NCI-H2196 treated with DMSO at 0.1 percent for 48 hours (cell line): ENCODE measurements at regions not wholly inside any gene's neighbourhood (a gene's known extent, or its start where the extent isn't known, plus 50 kb on each side); places are given as distances from the start of the nearest gene placed in this dataset.
"Not testable (repeated sequence)": the region's sequence is repeated elsewhere in the genome, so short reads cannot be mapped to it uniquely, and the experiment has no call there.

ENCODE experiments used
- DNase-seq: peaks from one replicate; lab custom pipeline; 2025; ENCODE audit not compliant: unreplicated experiment; lab: John Stamatoyannopoulos, UW

DNA sequence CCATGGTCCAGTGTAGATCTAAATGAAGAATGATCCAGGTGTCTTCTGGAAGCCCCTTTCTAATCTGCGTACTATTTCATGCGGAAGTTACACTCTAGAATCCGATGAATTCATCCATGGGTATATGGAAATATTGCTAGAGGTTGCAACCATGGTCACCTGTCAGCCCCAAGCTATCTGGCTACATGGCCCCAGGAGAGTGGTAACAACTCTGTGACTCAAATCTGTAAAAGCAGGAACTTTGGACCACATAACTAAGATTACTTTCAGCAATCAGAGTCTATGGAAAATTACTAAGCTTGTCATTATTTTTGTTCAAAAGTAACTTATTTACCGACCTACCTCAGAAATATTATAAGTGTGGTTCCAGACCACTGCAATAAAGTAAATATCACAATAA, 150.6 kb upstream of the MED14 start:
- DNase-seq = no peak

DNA sequence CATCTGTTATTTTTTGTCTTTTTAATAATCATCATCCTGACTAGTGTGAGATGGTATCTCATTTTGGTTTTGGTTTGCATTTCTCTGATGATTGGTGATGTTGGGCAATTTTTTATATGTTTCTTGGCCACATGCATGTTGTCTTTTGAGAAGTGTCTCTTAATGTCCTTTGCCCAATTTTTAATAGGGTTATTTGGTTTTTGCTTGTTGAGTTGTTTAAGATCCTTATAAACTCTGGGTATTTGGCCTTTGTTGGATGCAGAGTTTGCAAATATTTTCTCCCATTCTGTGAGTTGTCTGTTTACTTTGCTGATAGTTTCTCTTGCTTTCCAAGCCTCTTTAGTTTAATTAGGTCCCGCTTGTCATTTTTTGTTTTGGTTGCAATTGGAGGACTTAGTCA, 152.1 kb upstream of the MED14 start:
- DNase-seq = no peak

DNA sequence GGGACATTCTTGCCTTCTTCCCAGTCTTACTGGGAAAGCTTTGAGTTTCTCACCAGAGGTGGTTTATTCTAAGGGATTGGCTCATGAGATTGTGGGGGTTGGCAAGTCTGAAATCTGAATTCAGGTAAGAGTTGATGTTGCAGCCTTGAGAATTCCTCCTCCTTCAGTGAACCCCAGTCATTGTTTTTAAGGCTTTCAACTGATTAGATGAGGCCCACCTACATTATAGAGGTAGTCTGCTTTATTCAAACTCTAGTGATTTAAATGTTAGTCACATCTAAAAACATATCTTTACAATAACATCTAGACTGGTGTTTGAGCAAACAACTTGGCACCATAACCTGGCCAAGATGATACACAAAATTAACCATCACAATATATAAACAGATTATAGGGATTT, 156.5 kb upstream of the MED14 start:
- no peak for DNase-seq

DNA sequence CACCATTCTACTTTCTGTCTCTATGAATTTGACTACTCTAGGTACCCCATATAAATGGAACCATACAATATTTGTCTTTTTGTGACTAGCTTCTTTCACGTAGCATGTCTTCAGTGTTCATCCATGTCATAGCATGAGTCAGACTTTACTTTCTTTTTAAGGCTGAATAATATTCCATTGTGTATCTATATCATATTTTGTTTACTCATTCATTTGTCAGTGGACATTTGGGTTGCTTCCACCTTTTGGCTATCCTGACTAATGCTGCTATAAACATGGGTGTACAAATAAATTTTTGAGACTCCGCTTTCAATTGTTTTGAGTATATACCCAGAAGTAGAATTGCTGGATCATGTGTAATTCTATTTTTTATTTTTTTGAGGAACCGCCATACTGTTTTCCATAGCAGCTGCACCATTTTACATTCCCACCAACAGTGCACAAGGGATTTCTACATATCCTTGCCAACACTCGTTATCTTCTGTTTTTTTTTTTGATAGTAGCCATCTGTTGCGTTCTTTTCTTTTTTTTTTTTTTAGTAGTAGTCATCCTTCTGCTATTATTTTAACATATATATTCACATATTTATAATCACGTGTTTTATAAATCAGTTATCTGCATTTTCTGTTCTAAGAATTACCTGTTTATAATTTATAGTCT, 158.0 kb upstream of the MED14 start:
- DNase-seq = no peak

DNA sequence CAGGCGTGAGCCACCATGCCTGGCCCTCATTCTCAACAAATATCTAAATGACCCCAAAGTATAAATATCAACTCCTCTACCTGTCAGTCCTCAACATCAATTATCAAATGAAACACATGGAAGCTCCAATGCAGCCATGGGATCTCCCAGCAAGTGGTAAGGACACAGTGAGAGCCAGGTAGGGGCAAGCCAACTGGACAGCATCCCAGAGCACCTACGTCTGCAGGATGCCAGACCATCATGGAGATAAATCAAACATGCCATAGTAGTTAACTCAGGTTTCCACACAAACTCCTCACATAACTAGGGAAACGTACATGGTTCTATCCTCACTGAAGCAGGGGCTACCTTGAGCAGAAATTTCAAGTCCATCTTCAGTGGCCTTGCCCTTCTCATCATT, 159.9 kb upstream of the MED14 start:
- no peak for DNase-seq

DNA sequence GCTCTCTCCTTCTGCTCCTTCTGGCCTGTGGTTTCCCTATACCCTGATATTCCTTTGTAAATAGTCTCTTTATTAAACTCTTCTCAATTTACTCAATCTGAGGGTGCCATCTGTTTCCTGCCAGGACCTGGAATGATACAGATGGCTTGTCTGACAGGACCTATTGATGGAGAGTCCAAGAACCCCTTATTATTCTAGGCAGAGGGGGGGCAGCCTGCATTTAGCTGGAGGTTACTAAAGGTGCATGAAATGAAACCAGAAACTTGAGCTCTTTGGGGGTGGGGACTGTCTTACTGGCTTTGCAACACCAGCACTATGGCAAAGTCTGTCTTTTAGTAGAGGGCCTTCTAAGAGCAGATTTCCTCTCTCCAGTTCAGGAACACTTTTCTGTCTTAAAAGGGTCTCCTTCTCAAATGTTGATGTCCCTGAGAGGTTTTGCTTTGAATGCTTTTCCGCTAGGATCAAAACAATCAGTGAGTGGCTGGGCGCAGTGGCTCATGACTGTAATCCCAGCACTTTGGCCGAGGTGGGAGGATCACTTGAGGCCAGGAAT, 162.5 kb upstream of the MED14 start:
- DNase-seq = no peak

DNA sequence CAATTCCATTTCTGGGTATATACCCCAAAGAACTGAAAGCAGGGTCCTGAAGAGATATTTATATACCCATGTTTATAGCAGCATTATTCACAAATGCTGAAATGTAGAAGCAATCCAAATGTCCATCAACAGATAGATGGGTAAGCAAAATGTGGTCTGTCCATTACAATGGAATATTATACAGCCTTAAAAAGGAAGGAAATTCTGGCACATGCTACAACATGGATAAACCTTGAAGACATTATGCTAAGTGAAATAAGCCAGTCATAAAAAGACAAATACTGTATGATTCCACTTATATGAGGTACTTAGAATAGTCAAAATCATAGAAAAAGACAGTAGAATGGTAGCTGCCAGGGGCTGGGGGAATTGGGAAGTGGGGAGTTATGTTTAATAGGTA, 169.4 kb upstream of the MED14 start:
- not testable (repeated sequence) for DNase-seq

DNA sequence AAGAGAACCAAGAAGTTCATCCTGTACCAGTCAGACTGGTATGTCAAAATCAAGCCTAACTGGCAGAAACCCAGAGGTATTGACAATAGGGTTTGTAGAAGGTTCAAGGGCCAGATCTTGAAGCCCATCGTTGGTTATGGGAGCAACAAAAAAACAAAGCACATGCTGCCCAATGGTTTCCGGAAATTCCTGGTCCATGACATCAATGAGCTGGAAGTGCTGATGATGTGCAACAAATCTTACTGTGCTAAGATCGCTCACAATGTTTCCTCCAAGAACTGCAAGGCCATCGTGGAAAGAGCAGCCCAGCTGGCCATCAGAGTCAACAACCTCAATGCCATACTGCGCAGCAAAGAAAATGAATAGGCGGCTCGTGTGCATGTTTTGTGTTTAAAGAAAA, 172.7 kb upstream of the MED14 start:
- no peak for DNase-seq

DNA sequence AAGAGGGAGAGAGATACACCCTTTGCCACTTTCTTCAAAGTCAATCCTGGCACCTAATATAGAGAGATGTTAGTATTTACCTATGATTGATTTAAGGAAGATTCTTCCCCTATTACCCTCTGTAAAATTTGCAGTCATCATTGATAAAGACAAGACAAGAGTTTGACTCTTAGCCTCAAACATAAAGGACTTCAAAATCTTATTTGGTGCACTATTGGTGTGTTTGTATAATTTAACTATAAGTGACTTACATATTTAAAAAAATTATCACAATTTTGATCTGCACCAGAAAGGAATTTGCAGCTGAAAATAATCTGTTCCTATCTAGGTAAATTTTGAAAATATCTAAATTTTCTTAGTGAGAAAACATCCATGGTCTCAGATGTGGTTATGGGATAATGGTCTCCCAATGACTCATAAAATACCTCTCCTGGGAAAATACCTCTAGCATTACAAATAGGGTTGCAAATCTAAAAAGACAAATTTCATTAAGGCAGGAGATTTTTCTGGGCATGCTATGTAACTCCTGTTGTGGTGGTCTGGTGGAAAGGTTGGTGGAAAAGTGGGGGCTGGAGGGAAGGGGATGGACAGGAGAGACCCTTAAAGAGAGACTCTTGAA, 173.6 kb upstream of the MED14 start:
- no peak for DNase-seq

DNA sequence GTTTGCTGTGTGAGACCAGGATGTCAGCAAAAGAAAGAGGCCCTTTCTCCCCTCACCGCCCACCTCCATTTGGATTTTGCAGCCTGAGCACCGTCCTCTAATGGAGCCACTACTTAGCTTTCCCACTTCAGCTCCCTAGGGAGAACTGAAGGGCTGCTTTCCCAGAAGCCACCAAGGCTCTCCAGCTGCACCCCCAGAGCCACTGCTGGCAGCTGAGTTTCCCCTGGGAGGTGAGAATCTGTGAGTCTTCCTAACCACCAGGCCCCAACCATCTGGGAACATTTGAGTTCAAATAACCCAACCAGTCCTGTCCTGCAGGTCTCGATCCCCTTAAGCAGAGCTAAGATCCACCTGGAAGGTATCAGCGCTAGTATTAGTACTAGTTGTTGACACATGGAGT, 173.1 kb upstream of the USP9X start:
- DNase-seq = no peak

DNA sequence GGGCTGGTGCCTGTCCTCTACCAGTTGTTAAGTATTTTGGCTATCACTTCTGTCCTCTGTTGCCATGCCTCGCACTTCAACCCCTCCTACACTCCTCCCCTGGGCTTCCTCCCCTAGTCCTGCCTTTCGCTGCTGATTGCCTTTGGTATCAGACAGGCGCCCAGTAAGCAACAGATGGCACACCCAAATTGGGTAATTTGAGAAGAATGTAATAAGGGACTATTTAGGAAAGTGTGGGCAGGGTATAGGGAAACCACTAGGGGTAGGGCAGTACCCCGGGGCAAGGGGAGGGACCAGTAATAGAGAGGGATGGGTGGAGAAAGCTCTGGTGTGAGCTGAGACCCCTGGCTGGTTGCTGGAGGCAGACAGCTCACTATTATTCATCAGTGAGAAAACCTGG, 172.7 kb upstream of the USP9X start:
- no peak for DNase-seq

DNA sequence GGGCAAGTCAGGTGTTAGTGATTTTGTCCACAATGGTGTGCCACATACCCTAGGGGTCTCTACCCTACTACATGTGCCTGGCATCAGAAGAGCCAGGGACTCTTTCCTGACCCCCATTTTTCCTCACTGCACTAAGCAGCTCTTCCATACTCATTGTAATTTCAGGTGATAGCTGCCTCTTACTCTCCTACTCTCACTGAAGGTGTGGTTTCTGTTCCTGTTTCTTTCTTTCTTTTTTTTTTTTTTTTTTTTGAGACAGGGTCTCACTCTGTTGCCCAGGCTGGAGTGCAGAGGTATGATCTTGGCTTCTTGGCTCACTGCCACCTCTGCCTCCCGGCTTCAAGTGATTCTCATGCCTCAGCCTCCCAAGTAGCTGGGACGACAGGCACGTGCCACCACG, 164.9 kb upstream of the USP9X start:
- DNase-seq = no peak

DNA sequence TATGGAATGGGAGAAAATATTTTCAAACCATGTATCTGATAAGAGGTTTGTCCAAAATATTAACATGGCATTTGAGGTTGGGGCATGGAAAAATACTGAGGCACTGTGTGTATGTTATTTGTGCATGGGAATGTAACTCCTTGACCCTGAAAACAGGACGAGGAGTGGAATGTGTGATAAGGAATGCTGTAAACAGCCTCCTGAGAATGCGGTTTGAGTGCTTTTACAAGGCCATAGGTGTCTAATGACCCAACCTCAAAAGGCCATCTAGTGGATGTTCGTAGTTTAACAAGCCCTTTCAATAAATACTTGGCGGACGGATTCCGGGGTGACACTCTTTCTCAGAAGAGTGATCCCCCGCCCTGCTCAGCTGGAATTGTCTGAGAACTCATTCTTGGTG, 162.9 kb upstream of the USP9X start:
- DNase-seq = peak; percentile 5

DNA sequence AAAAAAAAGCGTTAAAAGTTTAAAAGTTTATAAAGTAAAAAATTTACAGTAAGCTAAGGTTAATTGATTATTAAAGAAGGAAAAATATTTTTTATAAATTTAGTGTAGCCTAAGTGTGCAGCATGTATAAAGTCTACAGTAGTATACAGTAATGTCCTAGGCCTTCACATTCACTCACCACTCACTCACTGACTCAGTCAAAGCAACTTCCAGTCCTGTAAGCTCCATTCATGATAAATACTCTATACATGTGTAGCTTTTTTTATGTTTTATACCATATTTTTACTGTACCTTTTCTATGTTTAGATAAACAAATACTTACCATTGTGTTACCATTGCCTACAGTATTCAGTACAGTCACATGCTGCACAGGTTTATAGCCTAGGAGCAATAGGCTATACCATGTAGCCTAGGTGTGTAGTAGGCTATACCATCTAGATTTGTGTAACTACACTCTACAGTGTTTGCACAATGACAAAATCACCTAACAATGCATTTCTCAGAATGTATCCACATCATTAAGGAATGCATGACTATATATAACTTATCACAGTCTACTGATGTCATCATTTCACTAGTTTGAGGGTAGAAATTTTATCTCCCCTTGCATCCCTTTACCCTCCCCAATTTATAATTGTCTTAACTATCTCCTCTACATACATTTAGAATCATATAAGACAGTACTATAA, 158.4 kb upstream of the USP9X start:
- not testable (repeated sequence) for DNase-seq

DNA sequence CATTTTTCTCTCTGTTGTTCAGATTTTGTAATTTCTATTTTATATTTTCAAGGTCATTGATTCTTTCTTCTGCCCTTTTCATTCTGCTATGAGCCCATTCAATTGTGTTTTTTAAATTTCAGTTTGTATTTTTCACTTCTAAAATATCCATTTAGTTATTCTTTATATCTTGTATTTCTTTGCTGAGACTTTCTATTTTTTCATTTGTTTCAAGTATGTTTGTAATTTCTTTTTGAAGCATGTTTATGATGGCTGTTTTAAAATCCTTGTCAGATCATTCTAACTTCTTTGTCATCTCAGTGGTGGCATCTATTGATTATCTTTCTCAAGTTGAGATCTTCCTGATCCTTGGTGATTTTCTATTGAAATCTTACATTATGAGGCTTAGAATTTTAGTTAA, 157.2 kb upstream of the USP9X start:
- DNase-seq = no peak

DNA sequence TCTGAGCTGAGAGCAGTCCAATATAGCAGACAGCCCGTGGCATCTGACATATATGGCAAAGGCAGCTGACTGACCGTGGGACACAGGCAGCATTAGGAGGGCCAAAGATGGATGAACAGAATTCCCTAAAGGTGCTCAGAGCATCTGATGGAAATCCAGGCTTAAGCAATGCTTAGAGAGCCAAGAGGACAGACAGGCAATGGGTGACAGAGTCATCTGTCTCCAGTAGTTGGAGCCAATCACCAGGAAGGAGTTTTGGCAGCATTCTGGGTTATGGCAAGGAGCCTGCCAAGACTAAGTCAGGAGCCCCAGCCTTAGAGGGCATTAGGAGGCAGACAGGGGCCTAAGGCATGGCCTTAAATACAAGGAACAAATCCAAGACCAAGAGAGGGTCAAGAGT, 153.3 kb upstream of the USP9X start:
- no peak for DNase-seq

DNA sequence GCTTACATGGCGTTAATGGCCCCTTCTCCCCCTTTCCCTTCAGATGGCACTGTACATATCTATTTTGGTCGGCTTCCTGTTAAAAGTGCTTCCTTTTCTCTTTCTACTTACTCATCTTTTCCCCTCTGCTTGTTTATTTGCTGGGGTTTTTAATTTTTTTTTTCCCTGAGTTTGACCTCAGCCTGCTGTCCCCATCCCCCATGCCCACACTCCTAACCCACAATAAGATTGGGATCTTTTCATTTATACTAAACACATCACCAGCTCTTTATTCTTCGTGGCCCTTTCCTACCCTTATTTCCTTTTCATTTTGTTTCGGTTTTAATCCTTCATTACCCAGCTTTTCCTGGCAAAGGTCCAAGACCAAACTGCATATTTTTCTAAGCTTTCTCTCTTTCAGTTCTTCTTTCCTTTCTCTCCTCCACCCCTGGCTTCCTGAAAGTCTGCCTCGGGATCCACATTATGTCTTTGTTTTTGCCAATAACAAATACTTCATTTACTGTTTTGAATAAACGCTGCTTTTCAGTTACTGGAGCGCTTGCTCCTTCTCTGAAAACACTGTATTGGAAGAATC, 152.0 kb upstream of the USP9X start:
- no peak for DNase-seq

DNA sequence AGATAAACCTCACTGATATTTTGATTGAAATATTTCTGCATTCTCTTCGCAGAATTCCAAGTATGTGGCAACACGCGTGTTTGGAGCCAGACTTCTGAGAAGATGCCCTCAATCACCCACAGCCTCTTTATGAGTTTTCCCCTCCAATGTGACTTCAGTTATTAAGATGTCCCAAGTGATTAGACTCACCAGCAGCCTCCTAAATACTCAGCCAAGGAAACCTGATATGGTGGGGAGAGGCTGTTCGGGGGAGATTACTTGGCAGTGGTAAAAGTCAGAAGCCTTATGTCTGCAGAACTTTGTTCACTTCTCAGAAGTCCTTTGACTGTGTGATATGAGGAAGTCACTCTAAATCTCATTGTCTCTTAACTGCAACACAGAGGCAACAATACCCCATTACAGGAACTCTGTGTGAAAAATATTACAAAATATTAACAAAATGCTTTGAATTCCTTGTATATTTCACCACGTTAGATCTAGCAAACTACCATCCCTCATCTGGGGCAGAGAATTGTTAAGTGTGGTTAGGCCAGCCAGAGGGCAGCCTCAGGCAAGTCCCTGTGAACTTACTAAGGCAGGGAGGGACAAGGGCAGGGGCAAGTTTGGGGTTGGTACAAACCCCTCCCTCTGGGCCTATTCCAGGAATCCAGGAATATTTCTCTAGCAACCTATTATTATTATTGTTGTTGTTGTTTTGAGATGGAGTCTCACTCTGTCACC, 151.4 kb upstream of the USP9X start:
- DNase-seq = no peak

DNA sequence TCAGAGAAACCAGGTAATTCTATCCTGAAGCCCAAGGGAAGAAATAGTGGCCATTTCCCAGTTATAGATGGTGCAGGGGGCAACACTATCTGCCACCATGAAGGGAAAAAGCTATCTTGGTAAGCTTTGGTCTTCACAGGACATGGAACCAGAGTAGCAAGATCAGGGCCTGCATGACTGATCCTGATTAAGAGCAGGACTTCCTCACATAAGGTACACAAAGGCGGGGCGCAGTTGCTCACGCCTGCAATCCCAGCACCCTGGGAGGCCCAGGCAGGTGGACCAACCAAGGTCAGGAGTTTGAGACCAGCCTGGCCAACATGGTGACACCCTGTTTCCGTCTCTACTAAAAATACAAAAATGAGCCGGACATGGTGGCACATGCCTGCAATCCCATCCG, 148.4 kb upstream of the USP9X start:
- DNase-seq = no peak

DNA sequence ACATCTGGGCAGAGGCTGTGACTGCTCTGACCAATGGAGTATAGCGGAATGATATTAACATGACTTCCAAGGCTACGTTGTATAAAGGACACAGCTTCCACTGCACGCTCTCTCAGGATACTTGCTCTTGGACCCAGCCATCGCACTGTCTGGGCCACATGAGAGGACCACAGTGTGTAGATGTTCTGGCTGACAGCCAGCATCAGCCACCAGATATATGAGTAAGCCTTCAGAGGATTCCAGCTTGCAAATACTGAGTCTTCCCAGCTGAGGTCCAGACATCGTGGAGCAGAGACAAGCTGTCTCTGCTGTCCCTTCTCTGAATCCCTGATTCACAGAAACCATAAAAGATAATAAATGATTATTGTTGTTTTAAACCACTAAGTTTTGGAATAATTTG, 146.8 kb upstream of the USP9X start:
- no peak for DNase-seq

DNA sequence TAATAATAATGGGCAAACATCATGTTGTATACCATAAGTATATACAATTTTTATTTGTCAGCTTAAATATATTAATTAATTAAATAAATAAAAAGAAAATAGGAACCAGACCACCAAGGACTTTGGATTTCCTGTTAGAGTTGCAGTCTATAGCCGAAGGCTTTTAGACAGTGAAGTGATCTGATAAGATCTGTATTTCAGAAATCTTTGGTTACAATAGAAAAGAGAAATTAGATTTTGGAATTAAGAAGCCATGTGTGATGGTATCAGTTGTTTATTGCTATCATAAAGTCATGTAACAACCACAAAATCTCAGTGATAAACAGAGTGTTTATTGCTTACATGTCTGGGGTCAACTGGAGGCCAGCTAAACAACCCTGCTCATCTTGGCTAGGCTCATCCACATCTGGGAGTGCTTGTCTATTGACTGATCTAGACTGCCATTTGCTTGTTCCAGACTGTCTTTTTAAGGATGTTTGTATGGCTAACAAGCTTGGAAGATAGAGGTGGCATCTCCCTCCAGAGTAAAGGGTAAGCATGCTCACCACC, 142.1 kb upstream of the USP9X start:
- no peak for DNase-seq
